BE2C (cell line): ENCODE measurements at regions not wholly inside any gene's neighbourhood (a gene's known extent, or its start where the extent isn't known, plus 50 kb on each side); places are given as distances from the start of the nearest gene placed in this dataset.

ENCODE experiments used
- DNase-seq: peaks from one replicate; pipeline ENCODE4 v3.0.0-alpha.2; 2020
- H3K27me3 ChIP-seq: fragments of 250-450 bp; sonication (Bioruptor Pico); 2 replicates; pipeline ENCODE4 v1.5.1; 2020; ENCODE audit warnings: mild to moderate bottlenecking
- H3K36me3 ChIP-seq: fragments of 250-450 bp; sonication (Bioruptor Pico); 2 replicates; pipeline ENCODE4 v1.5.1; 2020; ENCODE audit warnings: mild to moderate bottlenecking
- H3K4me1 ChIP-seq: fragments of 250-450 bp; sonication (Bioruptor Pico); 2 replicates; pipeline ENCODE4 v1.5.1; 2020
- H3K4me3 ChIP-seq: 2 replicates; pipeline ENCODE4 v1.5.1; 2011; ENCODE audit warnings: low read depth, low read length
- H3K9me3 ChIP-seq: fragments of 250-450 bp; sonication (Bioruptor Pico); 2 replicates; pipeline ENCODE4 v1.5.1; 2020
- TF ChIP-seq, protein P1 (sequence below): IDR thresholded peaks from 2 replicates; pipeline ENCODE4 v1.5.1; 2012; ENCODE audit warnings: mild to moderate bottlenecking, low read depth, low read length

DNA sequence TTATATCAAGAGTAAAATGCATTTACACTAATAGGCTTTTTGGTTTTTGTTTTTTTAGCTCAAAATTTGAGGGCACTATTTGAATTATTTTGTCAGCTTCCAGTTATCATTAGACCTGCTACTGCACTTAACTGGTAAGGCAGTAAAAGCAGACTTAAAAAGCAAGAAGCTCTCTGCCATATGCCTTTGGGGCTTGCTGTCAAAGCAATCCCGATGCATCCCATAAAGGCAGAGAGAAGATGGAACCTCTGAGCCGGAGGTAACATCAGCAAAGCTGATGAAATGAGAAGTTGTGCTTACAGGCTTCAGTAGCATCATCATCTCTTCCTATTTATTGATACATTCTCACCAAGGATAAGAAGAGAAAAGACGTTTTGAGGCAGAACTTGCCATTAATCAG, 1414.3 kb upstream of the CDH6 start:
- no peak for DNase-seq

DNA sequence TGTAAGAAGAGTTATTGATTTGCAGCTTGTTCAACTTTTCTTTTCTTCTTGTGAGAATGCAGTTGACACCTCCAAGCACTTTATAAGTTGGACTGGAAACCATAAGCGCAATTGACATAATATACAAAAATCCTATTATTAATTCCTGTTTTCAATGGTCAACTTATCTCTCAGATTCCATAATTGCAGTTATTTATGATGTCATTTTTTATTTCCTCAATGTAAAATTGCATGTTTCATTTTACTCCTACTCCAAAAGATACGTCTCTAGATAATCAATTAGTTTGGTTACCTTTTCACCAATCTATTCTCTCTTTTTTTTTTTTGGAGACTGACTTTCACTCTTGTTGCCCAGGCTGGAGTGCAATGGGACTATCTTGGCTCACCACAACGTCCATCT, 1416.1 kb upstream of the CDH6 start:
- Histone ChIP-seq H3K4me3 (no peak overlapping the region), H3K27me3 (no peaks in the 10 kb centered on the region), H3K4me1 (peaks cover 6% of the 10 kb centered on the region), H3K36me3 (no peaks in the 10 kb centered on the region), H3K9me3 (no peaks in the 10 kb centered on the region)
- no peak for DNase-seq
- TF ChIP-seq, protein P1, sequence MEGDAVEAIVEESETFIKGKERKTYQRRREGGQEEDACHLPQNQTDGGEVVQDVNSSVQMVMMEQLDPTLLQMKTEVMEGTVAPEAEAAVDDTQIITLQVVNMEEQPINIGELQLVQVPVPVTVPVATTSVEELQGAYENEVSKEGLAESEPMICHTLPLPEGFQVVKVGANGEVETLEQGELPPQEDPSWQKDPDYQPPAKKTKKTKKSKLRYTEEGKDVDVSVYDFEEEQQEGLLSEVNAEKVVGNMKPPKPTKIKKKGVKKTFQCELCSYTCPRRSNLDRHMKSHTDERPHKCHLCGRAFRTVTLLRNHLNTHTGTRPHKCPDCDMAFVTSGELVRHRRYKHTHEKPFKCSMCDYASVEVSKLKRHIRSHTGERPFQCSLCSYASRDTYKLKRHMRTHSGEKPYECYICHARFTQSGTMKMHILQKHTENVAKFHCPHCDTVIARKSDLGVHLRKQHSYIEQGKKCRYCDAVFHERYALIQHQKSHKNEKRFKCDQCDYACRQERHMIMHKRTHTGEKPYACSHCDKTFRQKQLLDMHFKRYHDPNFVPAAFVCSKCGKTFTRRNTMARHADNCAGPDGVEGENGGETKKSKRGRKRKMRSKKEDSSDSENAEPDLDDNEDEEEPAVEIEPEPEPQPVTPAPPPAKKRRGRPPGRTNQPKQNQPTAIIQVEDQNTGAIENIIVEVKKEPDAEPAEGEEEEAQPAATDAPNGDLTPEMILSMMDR, result no peak

More for the DNA sequence above, 1414.3 kb upstream of the CDH6 start:
- no peaks in the 10 kb centered on the region for H3K9me3 ChIP-seq
- H3K36me3 ChIP-seq, result no peaks in the 10 kb centered on the region
- H3K27me3 ChIP-seq, result no peaks in the 10 kb centered on the region
- peaks cover 6% of the 10 kb centered on the region for H3K4me1 ChIP-seq
- TF ChIP-seq, protein P1, result no peak
- no peak overlapping the region for H3K4me3 ChIP-seq

DNA sequence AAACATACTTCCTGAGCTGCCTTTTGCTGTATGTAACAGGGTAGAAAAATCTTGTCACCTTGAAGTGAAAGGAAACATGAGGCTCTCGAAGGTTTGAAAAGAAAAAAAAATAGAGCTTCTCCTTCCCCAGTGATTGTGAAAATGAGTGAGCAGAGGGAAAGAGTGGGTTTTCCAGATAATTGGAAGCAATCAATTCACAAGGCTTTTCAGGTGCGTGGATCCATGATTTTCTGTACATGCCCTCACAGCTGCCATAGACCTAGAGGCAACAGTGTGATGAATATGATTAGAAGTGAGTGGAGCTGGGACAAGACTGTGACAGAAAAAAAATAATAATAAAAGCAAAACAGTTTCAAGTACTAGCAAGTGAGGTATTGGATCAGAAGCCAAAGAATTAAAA, 1422.5 kb upstream of the CDH6 start:
- H3K36me3 ChIP-seq, result no peaks in the 10 kb centered on the region
- DNase-seq, result no peak
- H3K4me3 ChIP-seq, result no peak overlapping the region
- TF ChIP-seq, protein P1, result no peak
- no peaks in the 10 kb centered on the region for H3K9me3 ChIP-seq
- no peaks in the 10 kb centered on the region for H3K27me3 ChIP-seq
- no peaks in the 10 kb centered on the region for H3K4me1 ChIP-seq

DNA sequence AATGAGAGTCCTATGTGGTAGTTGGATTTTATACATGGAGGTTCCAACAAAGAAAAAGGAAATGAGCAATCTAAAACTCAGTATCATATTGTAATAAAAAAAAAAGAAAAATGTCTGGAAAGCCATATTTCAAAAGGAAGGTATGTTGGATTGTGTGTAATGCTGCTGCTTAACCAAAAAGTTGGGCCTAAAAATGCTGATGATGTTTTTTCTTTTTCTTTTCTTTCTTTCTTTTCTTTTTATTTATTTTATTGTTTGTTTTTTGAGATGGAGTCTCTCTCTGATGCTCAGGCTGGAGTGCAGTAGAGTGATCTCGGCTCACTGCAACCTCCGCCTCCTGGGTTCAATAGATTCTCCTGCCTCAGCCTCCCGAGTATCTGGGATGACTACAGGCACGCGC, 1424.0 kb upstream of the CDH6 start:
- no peaks in the 10 kb centered on the region for H3K36me3 ChIP-seq
- H3K4me3 ChIP-seq, result no peak overlapping the region
- no peaks in the 10 kb centered on the region for H3K4me1 ChIP-seq
- no peaks in the 10 kb centered on the region for H3K9me3 ChIP-seq
- no peaks in the 10 kb centered on the region for H3K27me3 ChIP-seq
- TF ChIP-seq, protein P1, result no peak
- DNase-seq, result no peak

DNA sequence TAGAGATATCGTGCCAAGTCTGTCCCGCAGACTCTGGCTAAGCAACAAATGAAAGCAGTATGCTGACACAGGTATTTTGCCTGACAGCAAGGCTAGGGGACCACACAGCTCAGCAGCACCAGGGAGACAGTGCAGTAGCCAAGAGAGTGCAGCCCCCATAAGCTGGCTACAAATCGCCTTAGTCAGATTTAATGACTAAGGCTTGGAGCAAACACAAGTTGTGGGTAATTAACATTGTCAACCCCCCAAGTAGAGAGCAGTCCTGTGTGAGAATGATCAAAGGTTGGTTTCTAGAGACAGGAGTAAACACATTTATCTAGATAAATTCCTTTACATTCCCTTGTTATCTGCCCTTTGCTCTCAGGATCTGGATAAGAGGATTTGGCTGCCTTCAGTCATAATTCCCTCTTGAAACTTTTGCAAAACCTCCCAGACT, 1434.5 kb upstream of the CDH6 start:
- Histone ChIP-seq H3K9me3 (no peaks in the 10 kb centered on the region), H3K4me1 (no peaks in the 10 kb centered on the region), H3K27me3 (no peaks in the 10 kb centered on the region), H3K4me3 (no peak overlapping the region), H3K36me3 (no peaks in the 10 kb centered on the region)
- DNase-seq, result no peak
- TF ChIP-seq, protein P1, result no peak

DNA sequence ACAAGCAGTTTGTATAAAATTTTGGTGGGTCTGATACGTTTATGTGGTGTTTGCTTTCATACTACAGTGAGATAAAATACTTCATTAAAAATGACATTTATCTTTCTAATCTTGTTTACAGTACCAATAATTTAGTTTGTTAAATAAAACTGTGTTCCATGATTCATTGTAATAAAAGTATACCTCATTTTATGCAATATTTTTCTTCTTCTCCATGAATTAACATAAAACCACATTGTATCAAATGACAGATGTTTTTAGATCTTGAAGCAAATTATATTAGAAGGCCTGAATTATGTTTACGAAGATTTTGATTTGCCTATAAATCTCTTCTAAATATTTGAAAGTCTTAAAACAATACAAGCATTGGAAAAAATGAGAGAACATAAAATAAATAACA, 1443.0 kb upstream of the CDH6 start:
- Histone ChIP-seq H3K9me3 (no peaks in the 10 kb centered on the region), H3K27me3 (no peaks in the 10 kb centered on the region), H3K4me1 (no peaks in the 10 kb centered on the region), H3K36me3 (no peaks in the 10 kb centered on the region), H3K4me3 (no peak overlapping the region)
- TF ChIP-seq, protein P1, result no peak
- DNase-seq, result no peak
